ENCODE measurements at regions not wholly inside any gene's neighbourhood (a gene's known extent, or its start where the extent isn't known, plus 50 kb on each side); places are given as distances from the start of the nearest gene placed in this dataset.
A peak's percentile ranks its signal among the peaks of the same experiment; 100 is the strongest.

DNA sequence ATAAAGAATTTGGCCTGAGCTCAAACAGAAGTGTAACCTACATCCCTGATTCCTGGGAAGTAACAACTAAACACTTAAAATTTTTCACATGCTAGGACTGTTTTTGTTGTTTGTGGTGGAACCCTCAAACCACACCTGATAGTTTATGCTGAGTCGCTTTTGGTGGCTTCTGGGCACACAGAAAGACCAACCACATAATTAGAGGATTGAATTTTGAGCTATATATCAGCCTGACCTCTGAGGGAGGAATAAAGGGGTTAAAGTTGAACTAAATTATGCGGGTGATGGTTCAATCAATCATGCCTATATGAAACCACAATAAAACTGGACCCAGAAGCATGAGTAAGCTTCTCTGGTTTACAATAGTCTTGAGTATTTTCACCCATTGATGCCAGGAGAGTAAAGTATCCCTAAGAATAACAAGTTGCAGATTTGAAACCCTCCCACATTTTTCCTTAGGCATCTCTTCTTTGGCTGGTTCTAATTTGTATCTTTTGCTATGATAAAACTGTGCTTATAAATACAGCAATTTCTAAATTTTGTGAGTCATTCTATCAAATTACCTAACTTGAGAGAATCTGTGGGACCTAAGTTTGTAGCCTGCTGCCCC lies 1304.5 kb upstream of the GBE1 start:
- no peaks in the 10 kb centered on the region for H3K4me1 ChIP-seq
- peaks cover 0 to 3% (median 0%) of the 10 kb centered on the region in 4 donors for H3K9me3 ChIP-seq
- H3K36me3 ChIP-seq: no peaks in the 10 kb centered on the region
- TF ChIP-seq POLR2A (IDR thresholded peaks at IDR 0.05) (no peak), CTCF (IDR thresholded peaks at IDR 0.05) (no peak)
- no peak overlapping the region for H3K27ac ChIP-seq
- no peak overlapping the region for H3K4me3 ChIP-seq
- DNase-seq: no peak
- no peaks in the 10 kb centered on the region for H3K27me3 ChIP-seq

GRCh38 chr3:83063446-83063845 lies 1302.0 kb upstream of the GBE1 start:
- TF ChIP-seq POLR2A (IDR thresholded peaks at IDR 0.05) (no peak), CTCF (IDR thresholded peaks at IDR 0.05) (no peak)
- DNase-seq: no peak
- H3K27ac ChIP-seq: no peak overlapping the region
- no peaks in the 10 kb centered on the region for H3K27me3 ChIP-seq
- H3K4me3 ChIP-seq: no peak overlapping the region
- H3K9me3 ChIP-seq: peaks cover 0 to 3% (median 0%) of the 10 kb centered on the region in 4 donors
- H3K4me1 ChIP-seq: no peaks in the 10 kb centered on the region
- H3K36me3 ChIP-seq: no peaks in the 10 kb centered on the region

DNA sequence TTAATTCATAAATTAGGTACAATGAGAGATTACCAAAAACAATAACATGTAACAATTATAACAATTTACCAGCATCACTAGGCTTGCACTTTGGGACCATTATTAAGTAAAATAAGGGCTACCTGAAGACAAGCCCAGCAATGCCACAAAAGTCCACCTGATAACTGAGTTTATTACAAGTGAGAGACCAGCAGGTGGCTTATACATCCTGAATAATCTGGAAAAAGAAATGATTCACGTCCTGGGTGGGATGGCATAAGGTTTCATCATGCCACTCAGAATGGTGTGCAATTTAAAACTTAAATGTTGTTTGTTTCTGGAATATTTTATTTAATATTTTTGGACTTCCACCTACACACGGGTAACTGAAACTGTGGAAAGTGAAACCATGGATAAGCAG lies 1287.1 kb upstream of the GBE1 start:
- Histone ChIP-seq H3K4me1 (no peaks in the 10 kb centered on the region), H3K9me3 (no peaks in the 10 kb centered on the region), H3K27me3 (no peaks in the 10 kb centered on the region), H3K27ac (no peak overlapping the region), H3K36me3 (no peaks in the 10 kb centered on the region), H3K4me3 (no peak overlapping the region)
- TF ChIP-seq POLR2A (IDR thresholded peaks at IDR 0.05) (no peak), CTCF (IDR thresholded peaks at IDR 0.05) (no peak)
- DNase-seq: no peak

GRCh38 chr3:83039422-83039821 lies 1278.0 kb upstream of the GBE1 start:
- H3K4me3 ChIP-seq: no peak overlapping the region
- TF ChIP-seq POLR2A (IDR thresholded peaks at IDR 0.05) (no peak), CTCF (IDR thresholded peaks at IDR 0.05) (no peak)
- H3K27ac ChIP-seq: no peak overlapping the region
- peaks cover 0 to 3% (median 0%) of the 10 kb centered on the region in 4 donors for H3K9me3 ChIP-seq
- H3K36me3 ChIP-seq: no peaks in the 10 kb centered on the region
- H3K27me3 ChIP-seq: no peaks in the 10 kb centered on the region
- DNase-seq: no peak
- no peaks in the 10 kb centered on the region for H3K4me1 ChIP-seq

DNA sequence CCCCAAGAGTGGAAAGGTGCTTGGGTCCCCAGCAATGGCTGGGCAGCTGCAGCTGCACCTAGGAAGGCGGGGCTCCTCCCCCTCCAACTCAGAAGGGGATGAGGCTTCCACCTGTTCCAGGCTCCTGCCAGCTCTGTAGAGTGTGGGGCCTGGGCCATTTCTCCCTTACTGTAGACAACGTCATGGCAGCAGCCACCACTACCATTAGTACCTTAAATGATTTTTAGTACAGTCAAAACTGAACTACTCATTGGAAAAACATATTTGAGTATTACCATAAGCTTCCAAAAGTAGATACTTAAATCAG lies 1274.2 kb upstream of the GBE1 start:
- no peaks in the 10 kb centered on the region for H3K36me3 ChIP-seq
- H3K27me3 ChIP-seq: no peaks in the 10 kb centered on the region
- no peak overlapping the region for H3K4me3 ChIP-seq
- no peaks in the 10 kb centered on the region for H3K4me1 ChIP-seq
- peak in 1 of 3 donors; percentile 30 for DNase-seq
- peaks cover 0 to 3% (median 0%) of the 10 kb centered on the region in 4 donors for H3K9me3 ChIP-seq
- H3K27ac ChIP-seq: no peak overlapping the region
- no peak for TF ChIP-seq CTCF (IDR thresholded peaks at IDR 0.05)
- TF ChIP-seq POLR2A (IDR thresholded peaks at IDR 0.05): no peak

All from Peyer's patch (tissue), 4 donors.